Activated CD4-positive, alpha-beta T cell treated with anti-CD3 and anti-CD28 coated beads, Interleukin-2, Interleukin-4, amounts not matched to agents 100 ng/mL and 50 ng/mL, durations not matched to agents 16 hours and 8 hours (primary cell): ENCODE measurements at regions not wholly inside any gene's neighbourhood (a gene's known extent, or its start where the extent isn't known, plus 50 kb on each side); places are given as distances from the start of the nearest gene placed in this dataset.

Experiments
- DNase-seq: peaks from one replicate; pipeline ENCODE4 v3.0.0-alpha.2; 2020; ENCODE audit warnings: low spot score

DNA sequence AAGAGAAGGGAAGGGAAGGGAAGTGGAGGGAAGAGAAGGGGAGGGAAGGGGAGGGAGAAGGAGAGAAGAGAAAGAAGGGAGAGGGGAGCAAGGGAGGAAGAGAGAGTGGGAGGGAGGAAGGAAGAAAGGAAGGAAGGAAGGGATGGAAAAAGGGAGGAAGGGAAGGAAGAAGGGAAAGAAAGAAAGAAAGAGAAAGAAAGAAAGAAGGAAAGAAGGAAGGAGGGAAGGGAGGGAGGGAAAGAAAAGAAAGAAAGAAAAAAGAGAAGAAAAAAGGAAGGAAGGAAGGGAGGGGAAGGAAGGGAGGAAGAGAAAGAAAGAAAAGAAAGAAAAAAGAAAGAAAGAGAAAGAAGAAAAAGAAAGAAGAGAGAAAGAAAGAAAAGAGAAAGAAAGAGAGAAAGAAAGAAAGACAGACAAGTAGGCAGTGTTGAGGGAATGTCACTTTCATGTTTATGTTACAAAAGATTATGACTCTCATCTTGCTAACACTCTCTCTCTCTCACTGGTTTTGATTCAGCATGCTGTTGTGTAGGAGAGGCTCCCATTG lies 58.0 kb upstream of the ZNF804A start:
- DNase-seq: no peak

DNA sequence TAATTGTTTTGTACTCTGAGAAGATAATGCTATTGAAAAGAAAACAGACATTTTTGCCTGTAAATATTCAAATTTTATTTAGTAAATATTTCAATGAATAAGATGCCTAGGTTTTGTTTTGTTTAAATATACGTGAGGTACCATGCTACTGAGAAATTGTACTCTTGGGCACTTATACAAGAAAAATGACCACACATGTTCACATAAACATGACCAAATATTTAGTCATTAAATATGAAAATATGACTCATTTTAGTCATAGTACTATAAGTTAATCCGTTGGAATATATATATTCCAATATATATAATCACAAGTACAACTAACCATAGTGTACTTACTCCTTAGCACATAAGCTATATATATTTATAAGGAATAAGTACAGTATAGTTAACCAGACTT lies 56.7 kb upstream of the ZNF804A start:
- no peak for DNase-seq

DNA sequence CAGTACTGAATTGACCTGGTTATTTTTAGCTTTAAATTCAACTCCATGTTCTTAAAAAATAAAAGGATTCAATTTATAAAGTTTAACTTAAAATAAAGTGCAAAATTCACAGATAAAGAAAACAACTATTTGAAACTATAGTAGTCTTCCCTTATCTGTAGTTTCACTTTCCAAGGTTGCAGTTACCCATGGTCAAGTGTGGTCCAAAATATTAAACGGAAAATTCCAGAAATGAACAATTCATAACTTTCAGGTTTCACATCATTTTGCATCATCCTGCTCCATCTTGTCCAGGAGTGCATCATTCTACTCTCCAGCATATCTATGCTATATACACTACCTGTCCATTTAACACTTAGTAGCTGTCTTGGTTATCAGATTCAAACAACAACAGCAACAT lies 54.5 kb upstream of the ZNF804A start:
- no peak for DNase-seq
